ENCODE measurements at regions not wholly inside any gene's neighbourhood (a gene's known extent, or its start where the extent isn't known, plus 50 kb on each side); places are given as distances from the start of the nearest gene placed in this dataset.

DNA sequence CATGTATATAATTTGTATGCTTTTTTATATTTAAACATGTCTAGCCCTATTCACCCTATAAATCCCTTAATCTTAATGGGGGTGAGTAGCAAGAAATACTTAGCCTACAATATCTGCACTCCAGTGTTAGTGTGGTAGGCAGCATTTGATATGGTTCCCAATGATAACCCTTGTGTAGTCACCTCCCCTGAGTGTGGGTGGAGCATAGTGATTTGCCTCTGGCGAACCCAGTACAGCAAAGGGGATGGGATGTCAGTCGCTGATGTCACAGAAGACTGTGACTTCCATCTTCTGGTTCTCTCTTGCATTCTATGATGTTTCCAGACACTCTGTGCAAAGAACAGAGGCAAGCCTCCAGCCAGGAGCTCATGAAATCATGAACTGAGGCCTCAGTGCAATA lies 211.2 kb downstream of the CRPPA start:
- H3K4me1 ChIP-seq = peaks cover 11% of the 10 kb centered on the region
- TF ChIP-seq, protein P1, sequence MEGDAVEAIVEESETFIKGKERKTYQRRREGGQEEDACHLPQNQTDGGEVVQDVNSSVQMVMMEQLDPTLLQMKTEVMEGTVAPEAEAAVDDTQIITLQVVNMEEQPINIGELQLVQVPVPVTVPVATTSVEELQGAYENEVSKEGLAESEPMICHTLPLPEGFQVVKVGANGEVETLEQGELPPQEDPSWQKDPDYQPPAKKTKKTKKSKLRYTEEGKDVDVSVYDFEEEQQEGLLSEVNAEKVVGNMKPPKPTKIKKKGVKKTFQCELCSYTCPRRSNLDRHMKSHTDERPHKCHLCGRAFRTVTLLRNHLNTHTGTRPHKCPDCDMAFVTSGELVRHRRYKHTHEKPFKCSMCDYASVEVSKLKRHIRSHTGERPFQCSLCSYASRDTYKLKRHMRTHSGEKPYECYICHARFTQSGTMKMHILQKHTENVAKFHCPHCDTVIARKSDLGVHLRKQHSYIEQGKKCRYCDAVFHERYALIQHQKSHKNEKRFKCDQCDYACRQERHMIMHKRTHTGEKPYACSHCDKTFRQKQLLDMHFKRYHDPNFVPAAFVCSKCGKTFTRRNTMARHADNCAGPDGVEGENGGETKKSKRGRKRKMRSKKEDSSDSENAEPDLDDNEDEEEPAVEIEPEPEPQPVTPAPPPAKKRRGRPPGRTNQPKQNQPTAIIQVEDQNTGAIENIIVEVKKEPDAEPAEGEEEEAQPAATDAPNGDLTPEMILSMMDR (IDR thresholded peaks at IDR 0.05; ENCODE audit: low read depth, low read length) = no peak
- no peak overlapping the region for H3K4me3 ChIP-seq (ENCODE audit: low read depth, low read length)

DNA sequence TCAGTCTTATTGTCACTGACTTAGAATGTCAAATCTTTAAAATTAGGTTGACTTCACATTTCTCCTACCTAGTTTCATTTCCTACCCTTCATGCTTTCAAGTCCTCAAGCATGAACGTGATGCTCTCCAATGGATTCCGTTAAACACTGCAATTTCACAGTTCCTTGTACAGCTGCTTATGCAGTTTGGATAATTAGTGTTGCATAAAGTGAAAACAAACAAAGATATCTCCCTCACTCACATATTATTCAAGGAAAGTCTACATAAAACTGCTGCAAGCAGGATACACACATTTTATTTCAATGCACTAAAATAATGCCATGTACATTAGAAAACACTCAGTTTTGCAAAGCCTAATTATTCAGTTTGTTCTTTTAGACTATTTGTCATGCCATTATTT lies 214.0 kb downstream of the CRPPA start:
- Histone ChIP-seq H3K4me1 (peaks cover 23% of the 10 kb centered on the region), H3K9me3 (no peaks in the 10 kb centered on the region), H3K4me3 (ENCODE audit: low read depth, low read length) (no peak overlapping the region), H3K27me3 (no peaks in the 10 kb centered on the region), H3K36me3 (no peaks in the 10 kb centered on the region)
- TF ChIP-seq, protein P1 (IDR thresholded peaks at IDR 0.05; ENCODE audit: low read depth, low read length) = no peak
- no peak for DNase-seq

More for the DNA sequence above, 211.2 kb downstream of the CRPPA start:
- no peaks in the 10 kb centered on the region; the same call in 1 of the 2 replicates for H3K36me3 ChIP-seq
- no peaks in the 10 kb centered on the region for H3K27me3 ChIP-seq
- DNase-seq = no peak
- H3K9me3 ChIP-seq = no peaks in the 10 kb centered on the region

DNA sequence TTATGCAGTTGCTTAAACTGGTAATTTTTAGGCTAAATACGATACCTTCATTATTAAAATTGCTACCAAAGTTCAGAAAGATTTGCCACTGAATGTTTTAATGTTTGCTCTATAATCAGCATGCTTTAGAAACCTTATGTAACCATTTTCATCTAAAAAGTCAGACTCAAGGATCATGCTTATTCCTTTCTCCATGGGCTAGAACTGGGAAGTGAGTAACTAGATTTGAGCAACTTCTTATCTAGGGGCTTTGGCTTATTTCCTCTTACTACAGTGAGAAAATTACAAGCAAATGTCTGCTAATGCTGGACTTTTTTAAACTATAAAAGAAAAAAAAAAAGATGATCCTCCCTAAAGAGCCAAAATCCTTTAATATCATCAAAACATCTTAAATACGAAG lies 215.9 kb downstream of the CRPPA start:
- no peaks in the 10 kb centered on the region for H3K9me3 ChIP-seq
- DNase-seq = no peak
- H3K36me3 ChIP-seq = no peaks in the 10 kb centered on the region
- peaks cover 26% of the 10 kb centered on the region for H3K4me1 ChIP-seq
- TF ChIP-seq, protein P1 (IDR thresholded peaks at IDR 0.05; ENCODE audit: low read depth, low read length) = no peak
- H3K4me3 ChIP-seq (ENCODE audit: low read depth, low read length) = no peak overlapping the region
- H3K27me3 ChIP-seq = no peaks in the 10 kb centered on the region

DNA sequence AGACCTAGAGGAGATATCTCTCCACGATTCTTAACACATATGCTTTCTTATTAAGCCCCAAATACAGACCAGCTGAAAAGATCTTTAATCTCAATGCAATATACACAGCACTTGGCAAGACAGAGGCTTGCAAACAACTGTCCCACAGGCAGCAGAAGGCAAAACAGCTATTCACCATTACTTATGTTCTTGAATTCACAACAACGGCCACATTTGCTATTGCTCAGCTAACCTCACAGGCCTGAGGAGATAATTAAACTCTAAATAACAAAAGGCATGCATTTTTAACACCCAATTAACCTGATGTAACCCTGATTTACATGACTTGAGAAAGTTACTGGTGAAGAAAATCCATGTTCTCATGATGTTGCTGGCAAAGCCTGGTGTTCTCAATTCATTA lies 216.4 kb downstream of the CRPPA start:
- Histone ChIP-seq H3K9me3 (no peaks in the 10 kb centered on the region), H3K36me3 (no peaks in the 10 kb centered on the region), H3K4me3 (ENCODE audit: low read depth, low read length) (no peak overlapping the region), H3K4me1 (peaks cover 26% of the 10 kb centered on the region), H3K27me3 (no peaks in the 10 kb centered on the region)
- DNase-seq = peak; percentile 34
- TF ChIP-seq, protein P1 (IDR thresholded peaks at IDR 0.05; ENCODE audit: low read depth, low read length) = no peak

DNA sequence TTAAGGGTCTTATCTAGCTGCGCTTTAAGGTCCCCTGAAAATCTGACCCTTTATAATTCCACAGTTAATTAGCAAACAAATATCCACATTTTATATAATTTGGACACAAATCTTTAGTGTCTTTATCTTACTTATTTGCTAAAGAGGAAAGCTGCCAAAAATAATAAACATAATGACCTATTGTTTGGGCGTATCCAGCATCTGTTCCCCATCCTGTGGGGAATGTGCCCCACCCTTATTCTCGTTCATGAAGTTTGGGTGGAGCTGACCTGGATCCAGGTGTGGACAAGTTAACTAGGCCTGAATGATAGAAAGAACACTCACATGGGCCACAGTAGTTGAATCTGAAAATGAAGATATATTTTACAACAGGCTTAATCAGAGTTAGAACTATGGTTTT lies 218.3 kb downstream of the CRPPA start:
- Histone ChIP-seq H3K27me3 (no peaks in the 10 kb centered on the region), H3K4me1 (peaks cover 26% of the 10 kb centered on the region), H3K36me3 (no peaks in the 10 kb centered on the region), H3K4me3 (ENCODE audit: low read depth, low read length) (no peak overlapping the region), H3K9me3 (no peaks in the 10 kb centered on the region)
- DNase-seq = no peak
- TF ChIP-seq, protein P1 (IDR thresholded peaks at IDR 0.05; ENCODE audit: low read depth, low read length) = no peak

DNA sequence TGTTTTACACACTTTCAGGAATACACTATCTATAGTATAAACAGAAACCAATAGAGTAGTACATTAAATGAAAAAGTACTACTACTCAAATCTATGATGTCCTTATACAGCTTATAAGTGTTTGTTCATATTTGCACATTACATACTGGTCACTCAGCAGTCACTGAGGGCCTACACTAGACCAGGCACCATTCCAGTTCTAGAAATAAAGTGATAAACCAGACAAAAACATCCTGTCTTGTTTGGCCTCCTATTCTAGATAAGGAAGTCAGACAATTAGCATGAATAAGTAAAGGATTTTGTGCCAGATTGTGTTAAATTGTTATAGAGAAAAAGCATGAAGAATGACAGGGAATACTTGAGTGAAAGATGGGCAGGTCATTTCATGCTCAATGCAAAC lies 219.0 kb downstream of the CRPPA start:
- Histone ChIP-seq H3K9me3 (no peaks in the 10 kb centered on the region), H3K4me3 (ENCODE audit: low read depth, low read length) (no peak overlapping the region), H3K27me3 (no peaks in the 10 kb centered on the region), H3K36me3 (no peaks in the 10 kb centered on the region), H3K4me1 (peaks cover 26% of the 10 kb centered on the region)
- TF ChIP-seq, protein P1 (IDR thresholded peaks at IDR 0.05; ENCODE audit: low read depth, low read length) = no peak
- no peak for DNase-seq

Data from BE2C (cell line).